C4-2B (cell line): ENCODE measurements at regions not wholly inside any gene's neighbourhood (a gene's known extent, or its start where the extent isn't known, plus 50 kb on each side); places are given as distances from the start of the nearest gene placed in this dataset.

Experiments used
- ZFX ChIP-seq: fragments of 450-650 bp; IDR thresholded peaks from 2 replicates; pipeline ENCODE4 v1.6.1; 2017
- TF ChIP-seq, protein P1 (sequence below): fragments of 450-650 bp; conservative IDR thresholded peaks from 2 replicates; pipeline ENCODE4 v1.5.1; 2017; ENCODE audit warnings: mild to moderate bottlenecking

DNA sequence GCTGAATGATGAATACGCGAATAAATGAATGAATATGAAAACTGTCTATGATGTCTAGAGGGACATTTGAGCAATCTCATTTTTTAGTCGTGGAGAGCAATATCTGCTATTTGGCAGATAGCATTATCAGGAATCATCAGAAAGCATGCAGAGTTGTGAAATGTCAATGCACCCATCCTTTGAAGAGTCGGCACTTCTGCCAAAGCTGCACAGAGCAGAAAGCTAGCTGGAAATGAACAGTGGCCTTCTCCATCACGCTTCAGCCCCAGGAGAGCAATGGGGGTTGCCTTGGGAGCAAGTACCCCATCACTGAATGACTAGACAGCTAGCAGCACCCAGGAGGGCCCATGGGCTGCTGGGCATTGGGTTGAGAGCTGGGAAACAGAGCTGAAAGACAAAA is 69.1 kb upstream of the PROK2 start:
- TF ChIP-seq, protein P1, sequence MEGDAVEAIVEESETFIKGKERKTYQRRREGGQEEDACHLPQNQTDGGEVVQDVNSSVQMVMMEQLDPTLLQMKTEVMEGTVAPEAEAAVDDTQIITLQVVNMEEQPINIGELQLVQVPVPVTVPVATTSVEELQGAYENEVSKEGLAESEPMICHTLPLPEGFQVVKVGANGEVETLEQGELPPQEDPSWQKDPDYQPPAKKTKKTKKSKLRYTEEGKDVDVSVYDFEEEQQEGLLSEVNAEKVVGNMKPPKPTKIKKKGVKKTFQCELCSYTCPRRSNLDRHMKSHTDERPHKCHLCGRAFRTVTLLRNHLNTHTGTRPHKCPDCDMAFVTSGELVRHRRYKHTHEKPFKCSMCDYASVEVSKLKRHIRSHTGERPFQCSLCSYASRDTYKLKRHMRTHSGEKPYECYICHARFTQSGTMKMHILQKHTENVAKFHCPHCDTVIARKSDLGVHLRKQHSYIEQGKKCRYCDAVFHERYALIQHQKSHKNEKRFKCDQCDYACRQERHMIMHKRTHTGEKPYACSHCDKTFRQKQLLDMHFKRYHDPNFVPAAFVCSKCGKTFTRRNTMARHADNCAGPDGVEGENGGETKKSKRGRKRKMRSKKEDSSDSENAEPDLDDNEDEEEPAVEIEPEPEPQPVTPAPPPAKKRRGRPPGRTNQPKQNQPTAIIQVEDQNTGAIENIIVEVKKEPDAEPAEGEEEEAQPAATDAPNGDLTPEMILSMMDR = no peak
- TF ChIP-seq ZFX = no peak
